Muscle of arm (tissue), 1 donor: ENCODE measurements at regions not wholly inside any gene's neighbourhood (a gene's known extent, or its start where the extent isn't known, plus 50 kb on each side); places are given as distances from the start of the nearest gene placed in this dataset.
A peak's percentile ranks its signal among the peaks of the same experiment; 100 is the strongest.
"Not testable (repeated sequence)": the region's sequence is repeated elsewhere in the genome, so short reads cannot be mapped to it uniquely, and the experiment has no call there.

Experiments
- DNase-seq: peaks from one replicate; pipeline ENCODE4 v3.0.0-alpha.2; 2013

DNA sequence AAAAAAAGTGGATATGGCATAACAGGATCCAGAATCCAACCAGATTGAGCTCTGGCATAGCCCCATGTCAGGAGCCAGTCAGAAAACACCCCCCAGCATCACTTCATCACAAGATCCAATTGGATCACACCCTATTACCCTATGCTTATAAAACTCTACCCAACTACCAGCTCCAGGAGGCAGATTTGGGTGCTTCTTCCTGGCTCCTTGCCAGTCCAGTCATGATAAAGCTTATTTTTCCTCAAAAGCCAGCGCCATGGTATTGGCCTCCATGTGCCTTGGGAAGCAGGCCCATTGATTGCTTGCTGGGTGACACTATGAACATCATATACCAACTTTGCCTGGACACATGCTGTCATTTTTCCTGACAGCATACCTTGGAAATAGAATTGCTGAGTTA is 281.4 kb upstream of the MKLN1 start:
- no peak for DNase-seq

DNA sequence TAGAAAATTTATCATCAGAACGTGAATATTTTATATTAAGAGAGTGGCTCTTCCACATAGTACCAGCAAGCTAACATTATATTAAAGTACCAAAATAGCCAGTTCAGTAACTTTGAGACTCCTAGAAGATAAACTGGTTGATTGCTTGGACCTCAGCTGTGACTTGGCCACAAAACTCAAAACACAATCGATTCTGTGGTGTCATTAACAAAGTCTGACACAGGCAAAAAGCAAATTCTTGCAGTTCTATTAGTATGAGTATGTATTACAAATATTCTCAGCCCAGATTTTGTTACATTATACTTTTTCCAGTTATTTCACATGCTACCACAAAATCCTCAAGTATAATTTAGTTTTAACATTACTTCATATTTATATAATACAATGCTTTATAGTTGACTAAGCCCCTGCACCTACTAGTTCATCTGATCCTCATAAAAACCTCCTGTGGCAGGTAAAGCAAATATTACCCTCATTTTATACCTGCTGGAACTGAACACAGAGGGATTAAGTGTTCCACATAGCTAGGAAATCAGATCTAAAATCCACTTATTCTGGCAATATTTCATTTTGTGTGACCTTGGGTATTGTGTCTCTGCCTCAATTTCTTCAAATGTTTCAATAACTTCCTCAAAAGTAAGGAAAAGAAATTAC is 279.9 kb upstream of the MKLN1 start:
- no peak for DNase-seq

DNA sequence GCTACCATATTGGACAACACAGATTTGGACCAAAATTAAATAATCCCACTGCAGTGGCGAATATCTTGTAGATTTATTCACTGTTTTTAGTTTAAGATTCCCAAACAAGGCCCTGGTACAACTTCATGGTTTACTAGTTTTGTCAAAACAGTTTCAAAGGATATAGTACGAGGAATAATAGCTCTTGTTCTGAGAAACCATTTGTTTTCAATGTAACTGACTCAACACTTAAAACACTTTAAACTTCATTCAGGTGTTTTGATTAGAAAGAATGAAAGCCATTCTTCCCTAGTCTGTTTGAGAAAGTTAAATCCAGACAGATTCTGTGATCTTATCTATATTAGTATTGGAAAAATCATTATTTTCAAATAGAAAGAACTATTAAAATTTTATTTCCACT is 276.4 kb upstream of the MKLN1 start:
- no peak for DNase-seq

DNA sequence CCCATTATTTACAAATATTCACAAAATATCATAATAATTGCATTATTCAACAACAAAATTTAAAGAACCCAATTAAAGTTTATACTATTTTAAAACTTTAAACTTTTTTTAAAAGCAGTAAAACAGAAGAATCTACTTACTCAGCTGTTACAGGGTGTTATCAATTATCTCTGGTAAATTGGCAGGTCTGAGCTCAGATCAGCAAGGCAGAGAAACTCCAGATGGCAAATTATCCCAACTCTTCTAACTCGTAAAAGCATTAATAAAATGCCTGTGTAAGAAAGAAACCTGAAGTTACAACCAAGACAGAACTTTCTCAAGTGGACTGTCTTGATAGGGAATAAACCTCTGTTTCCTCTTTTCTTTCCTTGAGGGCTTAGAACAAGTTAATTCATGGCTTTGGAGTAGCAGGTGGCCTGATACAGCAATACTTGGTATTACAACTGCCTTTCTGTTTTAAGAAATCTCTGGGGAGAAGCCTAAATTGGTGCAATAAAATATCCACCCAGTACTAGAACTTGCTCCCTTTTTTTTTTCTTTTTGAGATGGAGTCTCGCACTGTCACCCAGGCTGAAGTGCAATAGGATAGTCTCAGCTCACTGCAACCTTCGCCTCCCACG is 275.3 kb upstream of the MKLN1 start:
- no peak for DNase-seq

DNA sequence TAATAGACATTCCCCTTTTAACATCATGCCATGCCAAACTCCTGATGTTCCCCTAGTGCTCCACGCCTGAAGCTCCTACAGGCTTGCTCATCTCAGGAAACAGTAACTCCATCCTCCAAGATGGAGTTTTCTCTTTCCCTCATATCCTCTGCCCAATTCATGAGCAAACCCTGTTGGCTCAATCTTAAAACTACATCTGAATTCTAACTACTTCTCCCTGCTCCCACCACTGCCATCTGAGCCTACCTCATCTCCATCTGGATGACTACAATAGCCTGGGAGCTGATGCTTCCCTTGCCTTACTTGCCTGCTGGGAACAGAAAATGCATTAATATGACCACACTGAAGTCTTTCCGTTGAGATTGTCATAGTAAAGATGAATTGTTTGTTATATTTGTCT is 271.7 kb upstream of the MKLN1 start:
- no peak for DNase-seq

DNA sequence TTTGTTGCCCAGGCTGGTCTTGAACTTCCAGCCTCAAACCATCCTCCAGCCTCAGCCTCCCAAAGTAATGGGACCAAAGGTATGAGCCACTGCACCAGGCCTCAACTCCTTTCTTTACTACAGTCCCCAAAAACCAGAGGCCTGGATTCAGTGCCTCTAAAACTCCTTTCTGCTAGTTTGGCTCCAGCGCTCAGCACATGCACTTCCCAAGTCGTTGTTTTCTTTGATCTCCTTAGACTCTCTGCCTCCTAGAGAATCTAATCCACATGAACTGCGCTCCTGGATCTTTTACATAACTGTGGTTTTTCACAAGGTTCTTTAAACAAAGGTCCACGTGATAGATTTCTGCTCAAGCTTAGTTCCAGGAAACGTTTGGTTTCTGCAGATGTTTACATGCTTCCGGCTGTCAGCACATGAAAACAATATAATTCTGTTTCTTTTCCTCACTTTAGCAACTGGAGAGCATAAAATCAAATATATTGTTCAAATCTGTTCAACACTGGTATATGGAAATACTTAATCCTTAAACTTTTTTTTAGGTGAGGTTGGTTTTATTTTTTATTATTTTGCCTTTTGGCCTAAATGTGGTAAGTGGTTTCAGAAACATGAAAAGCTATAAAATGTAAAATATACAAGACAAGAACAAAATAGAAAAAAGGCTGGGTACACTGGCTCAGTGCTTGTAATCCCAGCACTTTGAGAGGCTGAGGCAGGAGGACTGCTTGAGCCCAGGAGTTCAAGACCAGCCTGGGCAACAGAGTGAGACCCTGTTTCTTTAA is 270.5 kb upstream of the MKLN1 start:
- peak; percentile 40 for DNase-seq

DNA sequence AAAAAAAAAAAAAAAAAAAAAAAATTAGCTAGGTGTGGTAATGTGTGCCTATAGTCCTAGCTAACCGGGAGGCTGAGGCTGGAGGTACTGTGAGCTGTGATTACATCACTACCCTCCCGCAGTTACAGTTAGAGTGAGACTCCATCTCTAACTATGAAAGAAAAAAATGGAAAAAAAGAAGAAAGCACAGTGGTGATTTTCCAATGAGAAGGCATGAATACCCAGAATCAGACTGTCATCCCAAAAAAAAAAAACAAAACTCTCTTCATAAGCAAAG is 269.9 kb upstream of the MKLN1 start:
- no peak for DNase-seq

DNA sequence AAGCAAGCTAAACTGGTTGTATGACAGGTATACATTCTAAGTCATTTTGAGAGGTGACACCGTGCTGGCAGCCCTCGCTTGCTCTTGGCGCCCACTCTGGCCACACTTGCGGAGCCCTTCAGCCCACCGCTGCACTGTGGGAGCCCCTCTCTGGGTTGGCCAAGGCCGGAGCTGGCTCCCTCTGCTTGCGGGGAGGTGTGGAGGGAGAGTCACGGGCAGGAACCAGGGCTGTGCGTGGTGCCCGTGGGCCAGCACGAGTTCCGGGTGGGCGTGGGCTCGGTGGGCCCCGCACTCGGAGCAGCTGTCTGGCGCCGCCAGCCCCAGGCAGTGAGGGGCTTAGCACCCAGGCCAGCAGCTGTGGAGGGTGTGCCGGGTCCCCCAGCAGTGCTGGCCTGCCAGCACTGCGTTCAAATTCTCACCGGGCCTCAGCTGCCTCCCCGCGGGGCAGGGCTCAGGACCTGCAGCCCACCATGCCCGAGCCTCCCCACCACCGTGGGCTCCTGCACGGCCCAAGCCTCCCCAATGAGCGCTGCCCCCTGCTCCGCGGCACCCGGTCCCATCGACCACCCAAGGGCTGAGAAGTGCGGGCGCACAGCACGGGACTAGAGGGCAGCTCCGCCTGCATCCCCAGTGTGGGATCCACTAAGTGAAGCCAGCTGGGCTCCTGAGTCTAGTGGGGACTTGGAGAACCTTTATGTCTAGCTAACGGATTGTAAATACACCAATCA is 269.0 kb upstream of the MKLN1 start:
- not testable (repeated sequence) for DNase-seq

DNA sequence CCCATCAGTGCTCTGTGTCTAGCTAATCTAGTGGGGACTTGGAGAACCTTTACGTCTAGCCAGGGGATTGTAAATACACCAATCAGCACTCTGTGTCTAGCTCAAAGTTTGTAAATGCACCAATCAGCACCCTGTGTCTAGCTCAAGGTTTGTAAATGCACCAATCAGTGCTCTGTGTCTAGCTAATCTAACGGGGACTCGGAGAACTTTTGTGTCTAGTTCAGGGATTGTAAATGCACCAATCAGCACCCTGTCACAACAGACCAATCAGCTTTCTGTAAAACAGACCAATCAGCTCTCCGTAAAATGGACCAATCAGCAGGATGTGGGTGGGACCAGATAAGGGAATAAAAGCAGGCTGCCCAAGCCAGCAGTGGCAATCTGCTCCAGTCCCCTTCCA is 268.3 kb upstream of the MKLN1 start:
- DNase-seq = not testable (repeated sequence)

DNA sequence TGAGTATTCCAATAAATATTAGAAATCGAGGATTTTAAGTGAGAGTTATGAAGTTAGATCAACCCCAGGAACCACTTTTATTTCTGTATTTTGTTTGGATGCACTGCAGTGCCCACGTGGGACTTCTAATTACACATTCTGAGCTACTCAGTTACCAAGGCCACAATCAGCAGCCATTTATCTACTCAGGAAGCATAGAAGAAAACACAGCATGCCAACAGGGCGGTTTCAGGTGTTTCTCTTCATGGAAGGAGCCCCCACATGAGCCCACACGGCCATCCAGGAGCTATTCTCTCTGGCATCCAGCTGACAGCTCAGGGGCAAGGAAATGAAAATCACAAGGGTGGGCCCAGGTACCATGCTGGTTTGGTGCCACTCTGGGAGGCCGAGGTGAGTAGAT is 266.5 kb upstream of the MKLN1 start:
- no peak for DNase-seq

DNA sequence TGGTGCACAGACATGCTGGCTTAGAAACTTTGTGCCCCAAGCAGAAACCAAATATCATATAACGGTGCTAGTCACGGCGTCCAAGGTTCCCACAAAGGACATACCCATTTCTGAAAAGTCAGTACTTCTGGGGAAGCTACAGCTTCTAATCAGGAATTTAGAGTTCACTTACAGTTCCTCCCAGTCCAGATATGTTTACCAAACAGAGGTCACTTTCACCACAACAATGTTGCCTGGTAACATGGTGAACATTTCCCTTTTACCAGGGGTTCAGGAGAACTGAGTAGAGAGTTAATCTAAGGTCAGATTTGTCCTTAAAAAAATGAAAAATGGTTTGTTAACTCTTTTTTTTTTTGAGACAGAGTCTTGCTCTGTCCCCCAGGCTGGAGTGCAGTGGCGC is 265.9 kb upstream of the MKLN1 start:
- no peak for DNase-seq

DNA sequence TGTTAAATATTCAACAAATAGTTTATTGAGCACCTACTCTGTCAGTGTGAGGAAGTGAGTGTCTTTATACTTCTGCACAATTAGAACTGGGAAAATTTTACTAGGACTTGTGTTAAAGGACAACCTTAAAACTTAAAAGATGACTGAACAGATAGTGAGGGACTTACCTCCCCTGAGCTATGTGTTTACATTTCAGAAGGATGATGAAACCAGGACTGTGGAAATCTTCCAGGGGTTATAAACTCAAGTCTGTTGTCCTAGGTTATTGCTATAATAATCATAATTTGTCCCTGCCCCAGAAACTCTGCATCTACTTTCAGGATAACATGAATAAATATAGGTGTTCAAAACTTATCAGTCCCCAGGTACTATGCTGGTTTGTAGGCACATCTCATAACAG is 261.0 kb upstream of the MKLN1 start:
- DNase-seq = no peak

DNA sequence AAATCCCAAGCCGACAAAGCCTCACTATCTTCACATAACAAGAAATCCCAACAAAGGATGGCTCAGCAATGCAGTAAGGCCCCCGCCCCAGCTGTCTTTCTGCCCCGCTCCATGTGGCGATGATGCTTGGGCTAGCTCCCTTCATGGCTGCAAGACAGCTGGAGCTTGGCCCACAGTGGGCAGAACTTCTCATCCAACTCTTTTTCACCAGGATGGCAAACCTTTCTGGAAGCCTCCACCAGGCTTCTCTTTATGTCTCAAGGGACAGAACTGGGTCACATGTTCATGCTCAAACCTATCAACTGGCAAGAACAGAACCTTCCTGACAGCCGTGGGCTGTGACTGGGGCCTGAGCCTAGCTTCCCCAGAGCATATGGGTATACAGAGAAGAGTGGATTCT is 260.5 kb upstream of the MKLN1 start:
- DNase-seq = no peak

DNA sequence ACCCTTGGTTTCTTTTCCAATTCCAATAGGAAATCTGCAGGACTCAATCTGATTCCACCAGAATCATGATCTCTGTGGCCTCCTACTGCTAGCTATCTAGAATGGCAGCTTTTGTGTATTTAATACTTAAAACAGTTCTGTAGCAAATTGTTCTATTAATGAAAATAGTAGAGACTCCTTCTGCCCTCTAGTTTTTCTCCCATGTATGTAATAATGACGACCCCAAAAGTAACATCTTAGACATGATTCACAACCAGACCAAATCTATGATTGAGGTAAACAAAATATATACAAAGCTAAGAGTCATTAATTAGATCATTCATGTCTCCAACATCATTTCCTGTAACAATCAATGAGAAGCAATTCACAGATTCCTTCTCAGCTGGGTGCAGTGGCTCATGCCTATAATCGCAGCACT is 259.1 kb upstream of the MKLN1 start:
- DNase-seq = no peak

DNA sequence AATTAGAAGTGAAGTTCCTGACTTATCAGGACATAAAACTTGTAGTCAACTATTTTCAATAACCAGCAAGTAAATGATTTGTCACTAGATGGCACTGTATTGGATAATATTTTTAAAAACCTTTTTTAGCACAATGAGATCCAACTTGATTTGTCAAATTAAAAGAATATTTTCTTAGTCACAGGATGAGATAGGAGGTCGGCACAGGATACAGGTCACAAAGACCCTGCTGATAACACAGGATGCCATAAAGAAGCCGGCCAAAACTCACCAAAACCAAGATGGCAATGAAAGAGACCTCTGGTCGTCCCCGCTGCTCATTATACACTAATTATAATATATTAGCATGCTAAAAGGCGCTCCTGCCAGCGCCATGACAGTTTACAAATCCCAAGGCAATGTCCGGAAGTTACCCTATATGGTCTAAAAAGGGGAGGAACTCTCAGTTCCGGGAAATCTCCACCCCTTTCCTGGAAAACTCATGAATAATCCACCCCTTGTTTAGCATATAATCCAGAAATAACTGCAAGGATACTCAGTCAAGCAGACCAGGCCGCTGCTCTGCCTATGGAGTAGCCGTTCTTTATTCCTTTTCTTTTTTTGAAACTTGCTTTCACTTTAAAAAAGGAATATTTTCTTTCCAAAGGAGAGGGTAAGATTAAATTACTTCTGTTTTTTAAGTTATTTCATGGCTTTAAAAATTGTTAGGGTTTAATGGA is 255.7 kb upstream of the MKLN1 start:
- peak; percentile 39 for DNase-seq

DNA sequence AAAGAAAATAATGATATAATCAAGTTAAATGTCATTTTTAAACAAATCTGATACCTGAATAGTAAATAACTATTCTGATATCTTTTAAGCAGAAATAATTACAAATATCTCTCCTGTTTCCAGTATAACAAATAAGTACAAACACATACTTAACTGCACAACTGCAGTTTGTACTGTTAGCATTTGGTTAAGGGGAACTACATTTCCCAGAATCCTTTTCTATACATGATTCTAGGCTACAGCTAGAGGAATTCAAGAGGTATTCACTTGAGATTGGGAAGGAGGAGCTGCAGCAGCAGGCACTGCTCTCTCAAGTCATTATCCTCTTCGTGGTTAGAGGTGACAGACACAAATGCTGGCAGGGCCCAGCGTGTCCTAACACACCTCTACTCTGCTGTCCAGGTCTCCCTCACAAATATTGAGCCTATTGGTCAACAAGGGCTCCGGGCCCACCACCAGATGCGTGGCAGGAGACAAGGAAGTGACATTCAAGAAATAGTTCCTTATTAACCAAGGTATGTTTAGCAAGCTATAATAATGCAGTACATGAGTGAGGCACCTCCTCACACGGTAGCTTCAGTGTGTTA is 255.1 kb upstream of the MKLN1 start:
- DNase-seq = peak; percentile 5

DNA sequence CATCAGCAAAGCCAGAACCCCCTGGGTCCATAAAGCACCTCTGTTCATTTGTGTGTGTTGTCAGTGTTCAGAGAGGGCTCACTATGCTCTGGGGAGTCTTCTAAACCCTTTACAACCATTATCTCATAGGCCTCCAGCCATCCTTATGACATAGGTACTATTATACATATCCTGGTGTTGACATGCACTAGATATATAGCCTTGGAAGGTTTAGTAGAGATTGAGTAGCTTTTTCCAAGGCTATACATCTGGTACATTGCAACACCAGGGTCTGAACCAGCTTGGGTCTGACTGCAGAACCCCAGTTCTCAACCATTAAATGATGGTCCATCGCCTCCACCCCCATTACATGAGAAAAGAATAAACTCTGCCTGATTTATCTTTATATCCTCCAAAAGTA is 253.6 kb upstream of the MKLN1 start:
- no peak for DNase-seq

DNA sequence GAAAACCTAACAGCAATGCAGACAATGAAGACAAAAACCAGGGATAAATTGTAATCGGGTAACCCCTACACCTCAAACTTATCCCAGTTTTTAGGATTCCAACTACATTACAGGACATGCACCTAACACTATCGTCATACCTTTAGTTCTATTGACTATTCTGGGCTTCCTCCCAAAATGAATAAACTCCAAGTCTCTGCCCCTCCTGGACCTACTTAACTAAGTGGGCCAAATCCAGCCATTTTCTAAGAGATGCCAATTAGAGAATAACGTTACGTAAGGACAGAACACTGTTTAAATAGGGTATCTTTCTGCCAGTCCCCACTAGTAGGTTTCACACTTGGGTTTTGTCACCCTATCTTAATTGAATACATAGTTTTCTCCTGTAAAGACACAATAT is 253.1 kb upstream of the MKLN1 start:
- no peak for DNase-seq

DNA sequence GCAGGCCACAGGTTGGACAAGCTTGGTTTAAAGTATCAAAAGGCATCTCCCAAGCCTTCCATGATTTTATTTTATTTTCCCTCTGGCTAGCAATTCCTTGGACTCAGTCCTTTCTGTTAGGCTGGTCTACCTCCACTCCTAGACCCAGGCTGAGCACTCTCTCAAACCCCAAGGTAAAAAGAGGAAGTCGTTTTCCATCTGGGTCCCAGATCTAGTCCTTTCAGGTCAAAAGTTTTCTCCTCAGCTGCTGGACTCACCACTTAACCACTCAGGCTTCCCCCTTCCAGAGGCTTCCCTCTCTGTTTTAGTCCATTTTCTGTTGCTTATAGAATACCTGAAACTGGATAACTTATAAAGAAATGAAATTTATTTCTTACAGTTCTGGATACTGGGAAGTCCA is 252.3 kb upstream of the MKLN1 start:
- no peak for DNase-seq

DNA sequence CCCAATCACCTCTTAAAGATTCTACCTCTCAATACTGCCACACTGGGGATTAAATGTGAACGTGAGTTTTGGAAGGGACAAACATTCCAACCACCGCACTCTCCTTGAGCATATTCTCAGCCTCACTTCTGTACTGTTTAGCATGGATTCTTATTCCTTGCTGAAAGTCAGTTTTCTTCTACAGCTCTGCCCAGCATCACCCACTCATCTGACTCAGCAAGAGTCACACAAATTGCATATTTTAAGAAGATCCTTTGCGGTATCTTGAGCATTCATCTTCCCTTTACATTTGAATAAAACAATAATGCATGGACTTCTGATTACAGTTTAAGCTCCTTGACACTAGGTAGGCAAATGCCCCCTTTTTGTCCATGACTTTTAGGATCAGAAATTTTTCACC is 251.6 kb upstream of the MKLN1 start:
- no peak for DNase-seq

DNA sequence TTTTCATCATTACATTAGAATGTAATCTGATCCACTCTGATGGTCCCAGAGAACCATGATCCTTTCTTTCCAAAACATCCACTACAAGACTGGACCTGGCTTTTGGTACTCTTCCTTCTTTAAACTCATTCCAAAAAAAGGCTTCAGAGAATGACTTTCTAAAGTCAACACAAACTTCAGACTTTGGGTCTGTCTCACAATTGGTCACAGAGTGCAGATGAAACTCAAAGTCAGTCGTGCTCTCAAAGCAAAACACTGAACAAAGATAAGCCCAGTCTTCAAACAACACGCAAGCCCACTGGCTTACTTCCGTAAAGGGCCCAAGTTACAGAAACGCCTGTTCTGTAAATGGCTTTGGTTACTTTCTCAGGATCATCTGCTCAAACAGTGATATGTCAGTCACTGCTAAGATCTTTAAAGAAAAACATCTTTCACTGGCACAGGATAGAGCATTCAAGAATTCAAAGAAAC is 250.9 kb upstream of the MKLN1 start:
- no peak for DNase-seq

DNA sequence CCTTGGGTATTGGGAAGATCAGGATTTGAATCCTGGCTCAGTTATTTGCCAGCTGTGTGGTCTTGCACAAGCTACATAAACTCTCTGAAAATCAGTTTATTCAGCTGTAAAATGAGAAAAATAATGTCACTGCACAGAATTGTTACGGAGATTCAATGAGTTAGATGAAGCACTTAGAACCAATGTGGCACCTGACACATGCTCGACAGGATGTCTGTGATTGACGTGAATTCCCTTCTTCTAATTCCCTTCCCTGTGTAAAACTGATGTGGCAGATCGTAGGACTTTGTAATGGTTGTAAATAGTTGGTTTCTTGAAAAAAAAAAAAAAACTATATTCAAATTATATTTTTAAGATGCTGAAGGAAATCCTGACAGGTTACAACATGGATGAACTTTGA is 249.9 kb upstream of the MKLN1 start:
- DNase-seq = no peak
